Keratinocyte (primary cell): ENCODE measurements at regions not wholly inside any gene's neighbourhood (a gene's known extent, or its start where the extent isn't known, plus 50 kb on each side); places are given as distances from the start of the nearest gene placed in this dataset.

Experiments used
- DNase-seq: peaks from one replicate; pipeline ENCODE4 v3.0.0-alpha.2; 2011; ENCODE audit warnings: low read depth, missing footprints, low spot score
- FAIRE-seq: peaks from 2 replicates; lab custom pipeline; 2011; peaks lifted over from hg19 to GRCh38; lab: Jason Lieb, UNC
- H2AFZ ChIP-seq: 2 replicates; pipeline ENCODE4 v1.6.0; 2012; ENCODE audit warnings: low read length, control low read depth, inconsistent platforms; ENCODE audit not compliant: control insufficient read depth
- H3K27ac ChIP-seq: 2 replicates; pipeline ENCODE4 v1.5.1; 2011; ENCODE audit warnings: low read length; ENCODE audit not compliant: control insufficient read depth, insufficient read depth
- H3K27me3 ChIP-seq: 3 replicates; pipeline ENCODE4 v1.6.0; 2011; ENCODE audit warnings: low read length; ENCODE audit not compliant: control insufficient read depth, insufficient read depth; ENCODE audit errors: extremely low read depth
- H3K36me3 ChIP-seq, 2 experiments: 2 replicates in 1 of 2; 3 replicates in 1 of 2; pipeline ENCODE4 v1.5.1; 2011; ENCODE audit warnings: low read length in 2 of 2, mild to moderate bottlenecking in 1 of 2; ENCODE audit not compliant: control insufficient read depth in 2 of 2, insufficient read depth in 2 of 2; ENCODE audit errors: extremely low read depth in 1 of 2
- H3K4me1 ChIP-seq: 3 replicates; pipeline ENCODE4 v1.5.1; 2011; ENCODE audit warnings: low read length; ENCODE audit not compliant: control insufficient read depth, insufficient read depth; ENCODE audit errors: extremely low read depth
- H3K4me2 ChIP-seq: 3 replicates; pipeline ENCODE4 v1.6.0; 2011; ENCODE audit warnings: low read depth, low read length; ENCODE audit not compliant: control insufficient read depth, insufficient read depth; ENCODE audit errors: extremely low read depth
- H3K4me3 ChIP-seq, 3 experiments: fragments of 200-600 bp in 1 of 3; sonication (generic) in 1 of 3; 2 replicates in 2 of 3; 3 replicates in 1 of 3; pipeline ENCODE4 v1.5.1; 2011 to 2016; ENCODE audit warnings: low read length in 3 of 3, mild to moderate bottlenecking in 3 of 3, control low read depth in 2 of 3, inconsistent platforms in 1 of 3, low read depth in 1 of 3, mixed read lengths in 1 of 3, mixed run types in 1 of 3, moderate library complexity in 1 of 3; ENCODE audit not compliant: control insufficient read depth in 2 of 3, insufficient read depth in 2 of 3; ENCODE audit errors: extremely low read depth in 1 of 3
- H3K79me2 ChIP-seq: 2 replicates; pipeline ENCODE4 v1.6.0; 2012; ENCODE audit warnings: low read length; ENCODE audit not compliant: control insufficient read depth, insufficient read depth
- H3K9ac ChIP-seq: 3 replicates; pipeline ENCODE4 v1.6.0; 2011; ENCODE audit warnings: low read length; ENCODE audit not compliant: control insufficient read depth, insufficient read depth; ENCODE audit errors: extremely low read depth
- H3K9me1 ChIP-seq: 3 replicates; pipeline ENCODE4 v1.6.0; 2011; ENCODE audit warnings: low read length; ENCODE audit not compliant: control insufficient read depth, insufficient read depth; ENCODE audit errors: extremely low read depth
- H3K9me3 ChIP-seq: 2 replicates; pipeline ENCODE4 v1.5.1; 2012; ENCODE audit warnings: low read depth, low read length; ENCODE audit not compliant: control insufficient read depth
- H4K20me1 ChIP-seq: 3 replicates; pipeline ENCODE4 v1.6.0; 2011; ENCODE audit warnings: low read length; ENCODE audit not compliant: control insufficient read depth, insufficient read depth; ENCODE audit errors: extremely low read depth
- CTCF ChIP-seq, 3 experiments: IDR thresholded peaks in 1 of 3; conservative IDR thresholded peaks in 1 of 3; optimal IDR thresholded peaks in 1 of 3; 2 replicates in 2 of 3; 3 replicates in 1 of 3; pipeline versions ENCODE3 to v1.5.1; 2011; ENCODE audit warnings: low read length in 3 of 3, mild to moderate bottlenecking in 3 of 3, moderate library complexity in 2 of 3, control low read depth in 1 of 3, inconsistent platforms in 1 of 3; ENCODE audit not compliant: insufficient read depth in 2 of 3; ENCODE audit errors: extremely low read depth in 1 of 3
- EZH2 ChIP-seq: IDR thresholded peaks from one replicate; pipeline ENCODE4 v1.6.1; 2012; ENCODE audit warnings: inconsistent platforms, mild to moderate bottlenecking, low read length, moderate library complexity
- dilution Hi-C: fragments of 300-500 bp; cut with MboI; formaldehyde crosslinking; loops from one replicate; pipeline ENCODE4 v1.7.0; 2020; ENCODE audit warnings: low sequenced_read_pairs; ENCODE audit not compliant: extremely low pct_ligation_motif_present

DNA sequence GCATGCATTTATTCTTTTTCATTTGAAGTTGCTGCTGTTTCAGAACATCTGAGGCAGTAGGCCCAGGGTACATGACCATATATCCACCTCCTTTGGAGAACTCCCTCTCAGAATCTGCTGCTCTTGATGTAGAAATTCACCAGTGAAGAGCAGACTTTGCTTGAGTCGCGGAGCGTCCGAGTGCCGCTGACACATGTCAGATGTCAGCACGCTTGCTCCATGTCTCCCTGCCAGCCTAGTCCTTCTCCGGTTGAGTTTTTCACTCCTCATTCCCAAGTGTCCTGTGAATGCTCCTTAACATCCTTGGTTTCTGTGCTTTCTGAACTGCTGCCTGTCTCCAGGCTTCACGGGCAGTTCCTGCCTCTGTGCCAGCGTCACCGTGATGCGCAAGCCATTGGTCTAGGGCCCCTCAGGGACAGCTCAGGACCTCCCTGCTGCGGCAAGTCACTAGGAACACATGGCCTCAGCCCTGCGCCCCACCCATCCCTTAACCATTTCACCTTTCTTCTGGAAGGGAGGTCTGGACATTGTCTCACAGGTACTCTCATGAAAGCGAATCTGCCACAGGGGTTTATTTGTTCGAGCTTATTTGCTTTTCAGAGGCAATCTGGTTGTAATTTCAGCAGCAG is 93.1 kb upstream of the RBPJ start:
- TF ChIP-seq CTCF (optimal IDR thresholded peaks at IDR 0.05 in 1 of 3, IDR thresholded peaks at IDR 0.05 in 1 of 3, conservative IDR thresholded peaks at IDR 0.05 in 1 of 3; ENCODE audit: extremely low read depth in 1 of 3, insufficient read depth in 2 of 3, low read length in 3 of 3), result no peak
- no peak for TF ChIP-seq EZH2
- FAIRE-seq, result no peak
- H3K36me3 ChIP-seq, result no peaks in the 10 kb centered on the region

GRCh38 chr4:26228883-26229282 is 91.9 kb upstream of the RBPJ start:
- FAIRE-seq (no peak), DNase-seq (no peak)
- no peak for TF ChIP-seq EZH2
- TF ChIP-seq CTCF (optimal IDR thresholded peaks at IDR 0.05 in 1 of 3, IDR thresholded peaks at IDR 0.05 in 1 of 3, conservative IDR thresholded peaks at IDR 0.05 in 1 of 3; ENCODE audit: extremely low read depth in 1 of 3, insufficient read depth in 2 of 3, low read length in 3 of 3), result no peak
- no peaks in the 10 kb centered on the region for H3K27me3 ChIP-seq
- H3K9me3 ChIP-seq, result no peaks in the 10 kb centered on the region
- no peak overlapping the region for H2AFZ ChIP-seq
- H3K4me2 ChIP-seq, result no peak overlapping the region
- H3K4me1 ChIP-seq, result no peaks in the 10 kb centered on the region
- H3K9me1 ChIP-seq, result no peaks in the 10 kb centered on the region
- H3K27ac ChIP-seq, result no peak overlapping the region
- H3K36me3 ChIP-seq, result no peaks in the 10 kb centered on the region
- no peaks in the 10 kb centered on the region for H4K20me1 ChIP-seq
- dilution Hi-C loops, result no loop called here
- no peak overlapping the region for H3K4me3 ChIP-seq
- no peaks in the 10 kb centered on the region for H3K79me2 ChIP-seq
- no peak overlapping the region for H3K9ac ChIP-seq

More for the DNA sequence above, 93.1 kb upstream of the RBPJ start:
- Histone ChIP-seq H3K9me3 (no peaks in the 10 kb centered on the region), H3K4me2 (no peak overlapping the region), H3K27me3 (no peaks in the 10 kb centered on the region), H3K79me2 (no peaks in the 10 kb centered on the region), H3K4me3 (no peak overlapping the region), H3K9me1 (no peaks in the 10 kb centered on the region), H4K20me1 (no peaks in the 10 kb centered on the region), H3K27ac (no peak overlapping the region), H3K9ac (no peak overlapping the region), H3K4me1 (peaks cover 7% of the 10 kb centered on the region), H2AFZ (no peak overlapping the region)
- DNase-seq, result no peak
- dilution Hi-C loops, result no loop called here
